G401.6 (cell line): ENCODE measurements at regions not wholly inside any gene's neighbourhood (a gene's known extent, or its start where the extent isn't known, plus 50 kb on each side); places are given as distances from the start of the nearest gene placed in this dataset.
"Not testable (repeated sequence)": the region's sequence is repeated elsewhere in the genome, so short reads cannot be mapped to it uniquely, and the experiment has no call there.

Source experiments
- FAIRE-seq: peaks from 2 replicates; lab custom pipeline; 2012; peaks lifted over from hg19 to GRCh38; lab: Jason Lieb, UNC

GRCh38 chr3:158882445-158882844 lies 80.6 kb downstream of the MFSD1 start:
- no peak for FAIRE-seq

DNA sequence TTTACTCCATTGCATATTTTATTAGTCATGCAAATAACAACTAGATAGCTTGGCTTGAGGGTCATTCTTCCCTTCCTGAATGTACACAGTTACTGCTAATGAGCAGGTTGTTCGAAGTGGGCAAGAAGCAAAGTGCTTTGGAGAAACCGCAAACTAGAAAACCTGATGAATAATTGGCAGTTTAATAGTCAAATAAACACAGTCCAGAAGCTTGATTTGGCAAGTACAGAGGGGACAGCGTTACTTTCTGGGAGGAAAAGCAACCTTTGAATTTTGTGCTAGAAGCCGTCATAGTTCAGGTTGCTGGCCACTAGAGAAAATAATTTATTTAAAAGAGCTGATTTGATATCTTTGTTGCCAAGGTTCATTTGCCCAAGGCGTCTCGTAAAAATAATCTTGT lies 94.9 kb downstream of the MFSD1 start:
- FAIRE-seq, result no peak

DNA sequence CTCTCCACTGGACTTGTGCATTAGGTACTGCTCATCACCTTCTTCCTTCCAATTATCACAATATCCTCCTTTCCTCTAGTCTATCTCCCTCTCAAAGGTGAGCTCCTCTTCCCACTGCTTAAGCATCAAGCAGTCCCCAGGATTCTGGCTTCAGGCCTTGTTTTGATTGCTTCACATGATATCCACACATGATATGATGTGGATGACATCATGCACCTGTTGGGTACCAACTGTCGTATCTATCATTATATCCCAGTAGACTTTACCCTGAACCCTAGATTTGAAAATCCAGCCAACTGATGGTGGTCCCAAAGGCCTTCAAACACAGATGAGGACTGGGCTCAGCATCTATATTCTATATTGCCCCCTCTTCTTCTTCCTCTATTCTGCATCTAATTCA lies 104.9 kb downstream of the MFSD1 start:
- no peak for FAIRE-seq

GRCh38 chr3:158908187-158908734 lies 106.4 kb downstream of the MFSD1 start:
- no peak for FAIRE-seq

DNA sequence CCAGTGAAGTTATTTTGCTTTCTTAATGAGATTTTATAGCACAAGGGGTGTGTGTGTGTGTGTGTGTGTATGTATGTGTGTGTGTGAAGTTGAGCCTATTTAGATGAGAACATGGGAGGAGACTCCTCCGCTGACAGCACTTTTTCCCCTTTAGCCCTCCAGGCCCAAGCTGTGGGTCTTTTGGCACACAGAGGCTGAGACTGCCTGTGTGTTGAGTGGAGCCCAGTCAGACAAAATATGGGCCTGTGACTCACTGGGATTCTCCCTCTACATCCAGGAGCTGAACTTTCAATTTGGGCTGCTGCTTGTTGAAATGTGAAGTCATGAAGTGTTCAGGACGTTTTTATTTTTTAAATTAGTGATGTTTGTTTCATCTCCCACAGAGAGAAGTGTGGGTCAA lies 108.0 kb downstream of the MFSD1 start:
- no peak for FAIRE-seq

GRCh38 chr3:158911586-158911985 lies 109.7 kb downstream of the MFSD1 start:
- no peak for FAIRE-seq

DNA sequence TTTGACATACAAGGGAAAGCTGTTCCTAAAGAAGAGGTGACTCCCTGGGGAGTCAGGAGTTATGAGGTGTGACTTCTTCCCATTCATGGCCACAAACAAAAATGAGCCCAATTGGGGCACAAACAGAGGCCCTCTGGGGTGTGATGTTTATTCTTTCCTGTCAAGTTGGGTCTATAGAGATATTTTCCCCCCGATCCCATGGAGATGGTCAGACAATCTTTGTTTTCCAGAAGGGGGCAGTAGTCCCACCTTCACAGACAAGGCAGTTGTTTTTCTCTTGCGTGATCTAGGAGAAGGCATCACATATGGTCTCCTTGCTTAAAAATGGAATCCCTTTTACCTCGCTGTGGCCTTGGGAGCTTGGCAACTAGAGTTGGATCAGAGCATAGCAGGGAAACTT lies 110.3 kb downstream of the MFSD1 start:
- no peak for FAIRE-seq

GRCh38 chr3:158912621-158913020 lies 110.8 kb downstream of the MFSD1 start:
- no peak for FAIRE-seq

DNA sequence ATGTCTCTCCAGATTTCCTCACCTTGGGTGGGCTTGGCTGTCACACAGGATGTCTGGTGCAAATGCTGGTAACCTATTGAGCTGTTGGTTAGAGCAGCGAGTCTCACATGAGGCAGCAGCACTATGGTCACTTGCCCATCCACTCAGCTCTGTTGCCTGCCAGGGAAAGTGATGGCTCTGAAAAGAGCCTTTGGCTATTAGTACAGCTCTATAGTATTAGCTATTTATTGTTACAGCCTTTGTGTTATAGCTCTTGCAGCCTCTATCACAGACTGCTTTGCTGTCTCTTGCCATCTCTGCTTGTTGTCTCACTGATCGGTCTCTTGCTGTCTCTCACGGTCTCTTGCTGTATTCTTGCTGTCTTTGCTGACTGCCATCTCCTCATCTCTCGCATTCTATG lies 114.3 kb downstream of the MFSD1 start:
- no peak for FAIRE-seq

DNA sequence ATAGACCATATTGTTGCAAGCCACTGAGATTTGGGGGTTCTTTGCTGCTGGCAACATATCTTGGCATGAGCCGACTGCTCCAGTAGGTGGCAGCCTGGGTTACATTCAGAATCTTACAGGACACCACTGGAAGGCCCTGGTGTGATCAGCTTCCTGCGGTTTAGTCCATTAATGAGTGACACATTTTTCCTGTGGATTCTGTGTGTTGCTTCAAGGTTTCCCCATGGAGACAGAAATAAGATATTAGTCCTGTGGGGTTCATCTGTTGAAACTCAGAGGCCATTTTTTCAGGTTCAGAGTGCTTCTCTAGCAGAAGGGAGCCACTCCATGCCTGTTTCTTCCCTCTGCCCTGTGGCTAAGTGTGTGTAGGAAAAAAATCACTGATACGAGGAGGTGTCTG lies 116.2 kb downstream of the MFSD1 start:
- FAIRE-seq, result no peak

DNA sequence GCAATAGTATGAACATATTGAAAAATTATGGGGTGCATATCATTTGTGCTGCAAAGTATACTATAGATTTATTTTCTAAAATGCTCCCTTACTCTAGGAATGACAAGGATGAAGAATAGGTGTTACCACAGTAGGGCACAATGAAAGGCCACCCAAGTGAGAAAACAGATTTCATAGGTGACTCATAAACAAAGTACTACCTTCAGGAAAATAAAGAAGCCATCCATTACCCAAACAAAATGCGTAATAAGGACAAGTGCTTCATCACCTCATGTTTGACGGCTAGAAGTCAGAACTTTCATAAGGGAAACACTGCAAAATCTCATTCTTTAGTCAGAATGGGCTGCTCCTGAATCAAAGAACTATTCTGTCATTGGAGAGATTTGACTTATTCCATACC lies 116.6 kb downstream of the MFSD1 start:
- FAIRE-seq, result no peak

GRCh38 chr3:158920371-158920770 lies 118.5 kb downstream of the MFSD1 start:
- FAIRE-seq, result no peak

DNA sequence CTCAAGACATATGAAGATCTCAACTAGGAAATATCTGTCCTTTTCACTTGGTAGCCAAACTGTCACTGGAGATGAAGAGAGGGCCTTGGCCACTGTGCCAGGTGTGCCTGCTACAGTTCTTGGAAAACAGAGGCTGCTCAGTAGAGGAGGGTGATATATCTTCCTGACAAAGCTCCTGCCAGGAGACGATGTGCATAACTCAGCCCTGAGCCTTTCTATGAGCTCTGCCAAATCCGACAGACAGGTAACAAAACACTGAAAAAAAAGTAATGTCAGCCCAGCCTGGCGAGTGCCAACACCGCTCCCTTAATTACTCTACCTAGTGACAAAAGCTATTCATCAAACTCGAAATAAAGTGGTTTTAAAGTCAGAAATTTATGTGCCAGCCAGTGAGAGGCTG lies 123.2 kb downstream of the MFSD1 start:
- no peak for FAIRE-seq

DNA sequence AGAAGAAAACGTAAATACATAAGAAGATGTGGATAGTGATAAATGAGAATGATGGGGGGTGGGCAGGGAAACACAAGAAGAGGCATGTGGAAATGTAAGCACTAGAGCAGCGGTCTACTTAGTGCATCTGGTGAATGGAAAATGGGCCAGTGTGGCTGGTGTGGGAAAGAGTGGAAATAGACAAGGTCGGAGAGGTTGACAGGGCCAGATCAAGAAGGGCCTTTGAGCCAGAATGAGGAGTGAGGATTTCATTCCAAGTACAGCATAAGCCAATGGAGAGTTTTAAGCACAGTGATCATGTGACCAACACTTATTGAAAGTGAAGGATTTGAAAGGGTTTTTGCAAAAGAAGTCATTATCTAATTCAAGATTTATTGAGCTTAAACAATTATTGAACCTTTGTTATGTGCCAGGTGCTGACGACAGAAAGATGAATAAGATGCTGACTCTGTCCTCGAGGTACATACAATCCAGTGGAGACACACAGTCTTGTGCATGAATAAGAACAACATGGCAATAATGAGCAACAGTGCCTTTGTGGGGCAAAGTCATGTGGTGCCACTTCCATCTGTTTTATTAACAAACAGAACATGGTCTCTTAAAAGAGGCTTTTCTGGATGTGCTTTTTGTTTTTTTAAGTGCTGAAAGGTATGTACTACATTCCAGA lies 124.1 kb downstream of the MFSD1 start:
- no peak for FAIRE-seq

DNA sequence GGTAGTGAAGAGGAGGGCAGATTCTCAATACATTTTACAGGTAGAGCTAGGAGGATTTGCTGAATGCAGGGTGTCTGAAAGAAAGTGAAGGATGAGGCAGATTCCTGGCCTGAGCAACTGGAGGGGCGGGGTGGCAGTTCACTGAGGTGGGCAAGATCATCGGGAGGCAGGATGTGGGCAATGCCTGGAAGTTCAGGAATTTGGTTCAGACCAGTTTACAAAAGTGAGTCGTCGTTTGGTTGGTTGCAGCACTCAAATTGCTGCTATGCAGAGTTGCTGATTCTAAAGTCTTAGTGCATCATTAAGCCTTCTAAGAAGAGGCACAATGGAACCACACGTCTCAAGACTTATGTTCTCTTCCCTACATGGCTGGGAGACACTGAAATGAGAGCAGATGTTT lies 134.0 kb downstream of the MFSD1 start:
- FAIRE-seq, result no peak

DNA sequence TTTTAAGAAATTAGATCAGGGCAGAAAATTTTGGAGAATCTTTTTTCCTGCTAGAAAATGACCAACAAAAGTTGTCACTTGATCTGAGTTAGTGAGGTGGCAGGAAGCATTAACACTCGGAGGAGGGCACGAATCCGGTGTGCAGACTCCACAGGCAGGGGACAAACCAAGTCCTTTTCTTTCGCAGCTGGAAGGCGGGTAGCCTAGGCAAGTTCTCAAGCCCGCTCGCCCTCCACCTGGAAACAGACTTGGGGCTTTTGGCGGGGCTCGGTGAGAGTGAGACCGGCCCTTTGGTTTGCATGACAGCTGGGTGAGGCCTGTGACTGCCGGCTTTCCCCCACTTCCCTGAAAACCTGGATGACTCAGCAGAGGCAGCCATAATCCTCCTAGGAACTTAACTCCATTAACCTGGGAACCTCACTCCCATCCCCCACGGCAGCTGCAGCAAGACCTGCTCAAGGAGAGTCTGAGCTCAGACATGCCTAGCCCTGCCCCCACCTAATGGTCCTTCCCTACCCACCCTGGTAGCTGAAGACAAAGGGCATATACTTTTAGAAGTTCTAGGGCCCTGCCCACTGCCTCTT lies 134.8 kb downstream of the MFSD1 start:
- no peak for FAIRE-seq

- FAIRE-seq, result no peak
Measured at GRCh38 chr3:158950178-158950901, 148.5 kb downstream of the MFSD1 start.

- FAIRE-seq, result no peak
Measured at GRCh38 chr3:158953131-158953530, 151.3 kb downstream of the MFSD1 start.

GRCh38 chr3:158954420-158954819 lies 152.6 kb downstream of the MFSD1 start:
- no peak for FAIRE-seq

DNA sequence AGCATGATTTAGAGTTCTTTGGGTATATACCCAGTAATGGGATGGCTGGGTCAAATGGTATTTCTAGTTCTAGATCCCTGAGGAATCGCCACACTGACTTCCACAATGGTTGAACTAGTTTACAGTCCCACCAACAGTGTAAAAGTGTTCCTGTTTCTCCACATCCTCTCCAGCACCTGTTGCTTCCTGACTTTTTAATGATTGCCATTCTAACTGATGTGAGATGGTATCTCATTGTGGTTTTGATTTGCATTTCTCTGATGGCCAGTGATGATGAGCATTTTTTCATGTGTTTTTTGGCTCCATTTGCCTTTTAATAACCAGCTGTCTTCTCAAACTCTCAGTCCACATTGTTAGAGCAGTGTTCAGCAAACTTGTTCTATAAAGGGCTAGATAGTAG lies 155.9 kb downstream of the MFSD1 start:
- FAIRE-seq, result not testable (repeated sequence)

- FAIRE-seq, result no peak
Measured at GRCh38 chr3:158958873-158959272, 157.0 kb downstream of the MFSD1 start.

DNA sequence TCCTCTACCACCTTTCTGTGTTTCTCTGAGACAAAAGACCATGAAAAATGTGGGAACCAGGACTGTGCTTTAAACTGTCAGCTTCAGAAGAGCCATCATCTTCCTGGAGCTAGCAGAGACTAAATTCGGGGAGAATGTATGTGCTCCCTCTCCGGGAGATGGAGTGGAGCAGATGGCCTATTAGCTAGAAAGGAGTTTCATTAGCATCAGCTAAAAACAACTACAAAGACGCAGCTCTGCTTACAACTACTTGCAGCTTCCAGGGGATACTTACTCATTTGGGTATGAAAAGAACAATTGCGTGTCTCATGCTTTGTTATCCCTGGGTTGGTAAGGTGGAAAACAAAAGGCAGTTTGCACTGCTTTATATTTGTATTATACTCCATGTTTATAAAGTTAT lies 159.6 kb downstream of the MFSD1 start:
- no peak for FAIRE-seq

- FAIRE-seq, result no peak
Measured at GRCh38 chr3:158961911-158962310, 160.1 kb downstream of the MFSD1 start.

DNA sequence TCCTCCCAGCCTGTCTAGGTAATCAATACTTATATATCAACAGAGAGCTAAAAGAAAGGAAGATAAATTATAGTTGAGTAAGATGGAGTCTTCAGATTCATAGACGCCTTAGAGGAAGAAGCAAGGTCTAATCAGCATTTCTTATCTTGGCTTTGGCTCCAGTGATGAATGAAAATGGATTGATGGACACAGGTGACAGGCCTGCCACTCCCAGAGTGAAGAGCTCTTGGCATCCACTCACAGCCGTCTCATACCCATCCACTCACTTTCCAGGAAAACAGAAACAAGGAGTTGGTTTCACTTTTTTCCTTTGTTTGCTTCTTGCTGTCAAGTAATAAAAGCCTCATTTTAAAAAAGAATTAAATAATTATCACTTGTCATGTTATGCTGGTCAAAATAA lies 168.2 kb downstream of the MFSD1 start:
- no peak for FAIRE-seq
